ENCODE measurements at regions not wholly inside any gene's neighbourhood (a gene's known extent, or its start where the extent isn't known, plus 50 kb on each side); places are given as distances from the start of the nearest gene placed in this dataset.
A peak's percentile ranks its signal among the peaks of the same experiment; 100 is the strongest.
"Not testable (repeated sequence)": the region's sequence is repeated elsewhere in the genome, so short reads cannot be mapped to it uniquely, and the experiment has no call there.

GRCh38 chr12:4153343-4153892 lies 120.1 kb upstream of the CCND2 start:
- DNase-seq = peak; percentile 65 to 72

- DNase-seq = no peak
These were observed 121.3 kb upstream of the CCND2 start for GRCh38 chr12:4152145-4152795.

GRCh38 chr12:4151362-4152121 lies 122.0 kb upstream of the CCND2 start:
- no peak for DNase-seq

GRCh38 chr12:4150355-4150754 lies 123.2 kb upstream of the CCND2 start:
- DNase-seq = not testable (repeated sequence)

GRCh38 chr12:4148418-4149056 lies 125.0 kb upstream of the CCND2 start:
- peak; percentile 47 to 56 for DNase-seq

- no peak for DNase-seq
These were observed 126.5 kb upstream of the CCND2 start for GRCh38 chr12:4147031-4147481.

- DNase-seq = peak; percentile 54 to 64
These were observed 127.3 kb upstream of the CCND2 start for GRCh38 chr12:4145990-4146859.

- DNase-seq = no peak
These were observed 128.9 kb upstream of the CCND2 start for GRCh38 chr12:4144676-4145075.

- DNase-seq = peak; percentile 12 to 29
These were observed 129.7 kb upstream of the CCND2 start for GRCh38 chr12:4143896-4144295.

- no peak for DNase-seq
These were observed 132.0 kb upstream of the CCND2 start for GRCh38 chr12:4141348-4142270.

GRCh38 chr12:4140581-4141301 lies 132.8 kb upstream of the CCND2 start:
- no peak for DNase-seq

GRCh38 chr12:4139191-4139590 lies 134.4 kb upstream of the CCND2 start:
- no peak for DNase-seq

GRCh38 chr12:4138532-4138931 lies 135.0 kb upstream of the CCND2 start:
- not testable (repeated sequence) for DNase-seq

- no peak for DNase-seq
These were observed 135.5 kb upstream of the CCND2 start for GRCh38 chr12:4138051-4138450.

GRCh38 chr12:4137441-4137840 lies 136.1 kb upstream of the CCND2 start:
- no peak for DNase-seq

- no peak for DNase-seq
These were observed 136.5 kb upstream of the CCND2 start for GRCh38 chr12:4137015-4137414.

GRCh38 chr12:4135919-4136605 lies 137.5 kb upstream of the CCND2 start:
- DNase-seq = peak; percentile 34 to 42

GRCh38 chr12:4134448-4135263 lies 138.9 kb upstream of the CCND2 start:
- no peak for DNase-seq

Data from activated CD4-positive, alpha-beta T cell treated with anti-CD3 and anti-CD28 coated beads, Interleukin-2, amount 50 U/mL, for 4 hours (primary cell).